MM.1S (cell line): ENCODE measurements at regions not wholly inside any gene's neighbourhood (a gene's known extent, or its start where the extent isn't known, plus 50 kb on each side); places are given as distances from the start of the nearest gene placed in this dataset.

Experiments
- DNase-seq: peaks from one replicate; pipeline ENCODE4 v3.0.0-alpha.2; 2015
- H2AFZ ChIP-seq: fragments of 300-600 bp; sonication (generic); 2 replicates; pipeline ENCODE4 v1.6.0; 2016; ENCODE audit warnings: antibody characterized with exemption, low read length
- H3F3A ChIP-seq: fragments of 300-600 bp; sonication (generic); 2 replicates; pipeline ENCODE4 v1.6.1; 2016; ENCODE audit warnings: mild to moderate bottlenecking, antibody characterized with exemption, low read length, moderate library complexity, mixed read lengths; ENCODE audit not compliant: insufficient read depth
- H3K27ac ChIP-seq: fragments of 300-600 bp; sonication (generic); 2 replicates; pipeline ENCODE4 v1.5.1; 2016; ENCODE audit warnings: mild to moderate bottlenecking, low read length
- H3K27me3 ChIP-seq: fragments of 300-600 bp; sonication (generic); replicated peaks from 2 replicates; pipeline ENCODE4 v1.6.0; 2016; ENCODE audit warnings: low read length; ENCODE audit not compliant: insufficient read depth
- H3K36me3 ChIP-seq: fragments of 300-600 bp; sonication (generic); replicated peaks from 2 replicates; pipeline ENCODE4 v1.6.1; 2016; ENCODE audit warnings: mild to moderate bottlenecking, low read length, mixed read lengths; ENCODE audit not compliant: insufficient read depth
- H3K4me1 ChIP-seq: fragments of 300-600 bp; sonication (generic); 2 replicates; pipeline ENCODE4 v1.6.1; 2016; ENCODE audit warnings: low read length, mixed read lengths
- H3K4me2 ChIP-seq: fragments of 300-600 bp; sonication (generic); 2 replicates; pipeline ENCODE4 v1.6.0; 2016; ENCODE audit warnings: low read depth, low read length
- H3K4me3 ChIP-seq: fragments of 300-600 bp; sonication (generic); 2 replicates; pipeline ENCODE4 v1.5.1; 2016; ENCODE audit warnings: low read length, mixed read lengths
- H3K79me2 ChIP-seq: fragments of 300-600 bp; sonication (generic); 2 replicates; pipeline ENCODE4 v1.6.1; 2016; ENCODE audit warnings: mixed run types, low read length, mixed read lengths
- H3K9ac ChIP-seq: fragments of 300-600 bp; sonication (generic); 2 replicates; pipeline ENCODE4 v1.6.1; 2016; ENCODE audit warnings: low read length, mixed read lengths
- H3K9me2 ChIP-seq: fragments of 300-600 bp; sonication (generic); replicated peaks from 2 replicates; pipeline ENCODE4 v1.6.1; 2016; ENCODE audit warnings: mild to moderate bottlenecking, low read length, mixed read lengths; ENCODE audit not compliant: insufficient read depth
- H3K9me3 ChIP-seq: fragments of 300-600 bp; sonication (generic); replicated peaks from 2 replicates; pipeline ENCODE4 v1.6.1; 2016; ENCODE audit warnings: mild to moderate bottlenecking, low read length, mixed read lengths; ENCODE audit not compliant: insufficient read depth
- H4K20me1 ChIP-seq: fragments of 300-600 bp; sonication (generic); 2 replicates; pipeline ENCODE4 v1.6.1; 2016; ENCODE audit warnings: mild to moderate bottlenecking, low read length, moderate library complexity, mixed read lengths; ENCODE audit not compliant: insufficient read depth
- EZH2 ChIP-seq: fragments of 300-600 bp; sonication (generic); optimal IDR thresholded peaks from 2 replicates; pipeline ENCODE3; 2017; ENCODE audit warnings: low read depth, mild to moderate bottlenecking, antibody characterized with exemption, low read length, mixed read lengths
- EZH2phosphoT487 ChIP-seq: fragments of 300-600 bp; sonication (generic); IDR thresholded peaks from 2 replicates; pipeline ENCODE4 v1.6.1; 2018; ENCODE audit warnings: antibody characterized with exemption, low read length
- TF ChIP-seq, protein P1 (sequence below): fragments of 300-600 bp; sonication (generic); IDR thresholded peaks from 2 replicates; pipeline ENCODE4 v1.5.1; 2016; ENCODE audit warnings: antibody characterized with exemption, low read length, mixed read lengths

DNA sequence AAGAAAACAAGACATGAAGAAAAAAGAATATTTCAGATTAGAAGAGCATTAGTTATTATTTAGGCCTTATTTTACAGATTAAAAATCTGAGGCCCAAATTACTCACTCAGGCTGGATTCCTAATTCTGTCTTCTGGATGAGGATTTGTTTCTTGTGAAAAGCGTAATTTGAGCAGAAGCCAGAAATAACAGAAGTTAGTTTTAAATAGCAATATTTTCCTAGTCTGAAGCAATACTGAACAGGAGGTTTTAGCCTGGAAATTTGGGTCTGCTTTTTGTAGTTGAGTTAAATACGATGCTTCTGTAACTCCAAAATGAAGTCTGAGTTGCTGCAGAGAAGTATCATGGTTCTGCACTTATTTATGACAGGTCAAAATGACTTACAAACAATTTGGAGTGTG lies 124.9 kb downstream of the RTL3 start:
- DNase-seq: no peak
- Histone ChIP-seq H3K9me3 (no peaks in the 10 kb centered on the region), H3K9me2 (no peaks in the 10 kb centered on the region), H3K27me3 (no peaks in the 10 kb centered on the region), H3K36me3 (no peaks in the 10 kb centered on the region), H3F3A (no peaks in the 10 kb centered on the region), H3K9ac (no peak overlapping the region), H2AFZ (no peak overlapping the region), H4K20me1 (no peaks in the 10 kb centered on the region), H3K4me3 (no peak overlapping the region), H3K4me1 (no peaks in the 10 kb centered on the region), H3K4me2 (no peak overlapping the region), H3K79me2 (no peaks in the 10 kb centered on the region), H3K27ac (no peak overlapping the region)
- TF ChIP-seq, protein P1, sequence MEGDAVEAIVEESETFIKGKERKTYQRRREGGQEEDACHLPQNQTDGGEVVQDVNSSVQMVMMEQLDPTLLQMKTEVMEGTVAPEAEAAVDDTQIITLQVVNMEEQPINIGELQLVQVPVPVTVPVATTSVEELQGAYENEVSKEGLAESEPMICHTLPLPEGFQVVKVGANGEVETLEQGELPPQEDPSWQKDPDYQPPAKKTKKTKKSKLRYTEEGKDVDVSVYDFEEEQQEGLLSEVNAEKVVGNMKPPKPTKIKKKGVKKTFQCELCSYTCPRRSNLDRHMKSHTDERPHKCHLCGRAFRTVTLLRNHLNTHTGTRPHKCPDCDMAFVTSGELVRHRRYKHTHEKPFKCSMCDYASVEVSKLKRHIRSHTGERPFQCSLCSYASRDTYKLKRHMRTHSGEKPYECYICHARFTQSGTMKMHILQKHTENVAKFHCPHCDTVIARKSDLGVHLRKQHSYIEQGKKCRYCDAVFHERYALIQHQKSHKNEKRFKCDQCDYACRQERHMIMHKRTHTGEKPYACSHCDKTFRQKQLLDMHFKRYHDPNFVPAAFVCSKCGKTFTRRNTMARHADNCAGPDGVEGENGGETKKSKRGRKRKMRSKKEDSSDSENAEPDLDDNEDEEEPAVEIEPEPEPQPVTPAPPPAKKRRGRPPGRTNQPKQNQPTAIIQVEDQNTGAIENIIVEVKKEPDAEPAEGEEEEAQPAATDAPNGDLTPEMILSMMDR: no peak
- no peak for TF ChIP-seq EZH2
- TF ChIP-seq EZH2phosphoT487: no peak

DNA sequence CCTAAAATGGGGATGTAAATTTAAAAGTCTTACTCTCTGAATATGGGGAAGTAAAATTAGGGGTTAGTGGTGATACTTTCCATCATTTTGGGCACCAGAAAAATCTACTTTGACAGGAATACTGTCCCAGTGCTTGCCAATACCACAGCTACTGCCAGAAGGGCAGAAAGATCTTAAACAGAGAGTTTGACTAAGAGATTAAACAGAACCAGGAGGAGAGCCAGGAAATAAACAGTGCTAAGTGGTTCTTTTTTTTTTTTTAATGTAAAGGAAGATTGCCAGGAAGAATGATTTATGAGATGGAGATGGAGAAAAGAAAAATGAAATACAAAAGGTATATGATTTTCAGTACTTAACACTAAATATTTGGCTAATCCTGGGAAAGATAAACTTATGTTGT lies 126.8 kb downstream of the RTL3 start:
- H3K4me1 ChIP-seq: no peaks in the 10 kb centered on the region
- H3K9ac ChIP-seq: no peak overlapping the region
- no peaks in the 10 kb centered on the region for H3K36me3 ChIP-seq
- H2AFZ ChIP-seq: no peak overlapping the region
- no peaks in the 10 kb centered on the region for H4K20me1 ChIP-seq
- H3K27me3 ChIP-seq: no peaks in the 10 kb centered on the region
- no peak overlapping the region for H3K4me2 ChIP-seq
- no peak for TF ChIP-seq EZH2
- TF ChIP-seq EZH2phosphoT487: no peak
- TF ChIP-seq, protein P1: no peak
- no peaks in the 10 kb centered on the region for H3K79me2 ChIP-seq
- no peak for DNase-seq
- H3F3A ChIP-seq: no peaks in the 10 kb centered on the region
- H3K4me3 ChIP-seq: no peak overlapping the region
- H3K9me2 ChIP-seq: no peaks in the 10 kb centered on the region
- H3K9me3 ChIP-seq: no peaks in the 10 kb centered on the region
- H3K27ac ChIP-seq: no peak overlapping the region

DNA sequence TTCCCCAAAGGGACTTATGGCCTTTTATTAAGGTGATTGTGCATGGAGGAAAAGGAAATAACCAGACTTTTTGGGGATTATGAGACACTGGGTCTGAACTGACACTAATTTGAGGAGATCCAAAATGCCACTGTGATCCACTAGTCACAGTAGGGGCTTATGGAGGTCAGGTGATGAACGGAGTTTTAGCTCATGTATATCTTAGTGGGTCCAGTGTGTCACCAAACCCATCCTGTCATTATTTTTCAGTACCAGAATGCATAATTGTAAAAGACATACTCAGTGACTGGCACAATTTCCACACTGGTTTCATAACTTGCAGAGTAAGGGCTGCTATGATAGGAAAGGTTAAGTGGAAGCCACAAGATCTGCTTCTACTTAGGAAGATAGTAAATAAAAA lies 131.3 kb downstream of the RTL3 start:
- no peaks in the 10 kb centered on the region for H3F3A ChIP-seq
- TF ChIP-seq, protein P1: no peak
- TF ChIP-seq EZH2phosphoT487 (no peak), EZH2 (no peak)

DNA sequence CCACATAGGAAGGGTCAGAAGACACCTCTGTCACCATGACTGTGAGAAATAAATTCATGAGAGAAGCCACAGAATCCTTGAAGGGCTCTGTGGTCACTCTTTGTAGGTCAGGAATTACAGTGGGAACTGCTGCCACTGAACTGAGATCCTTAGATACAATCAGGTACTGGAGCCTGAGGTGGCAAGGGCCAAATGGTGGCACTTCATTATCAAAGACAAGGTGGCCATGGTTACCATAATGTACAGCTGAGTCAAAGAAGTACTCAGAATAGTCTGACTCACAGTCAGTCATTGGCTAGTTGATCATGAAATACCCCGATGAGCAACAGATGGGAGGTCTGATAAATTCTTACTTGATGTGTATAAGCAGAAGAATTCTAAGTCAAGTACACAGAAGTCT lies 131.9 kb downstream of the RTL3 start:
- H3K9ac ChIP-seq: no peak overlapping the region
- no peaks in the 10 kb centered on the region for H3K9me3 ChIP-seq
- no peak for DNase-seq
- H3K4me3 ChIP-seq: no peak overlapping the region
- no peak overlapping the region for H3K4me2 ChIP-seq
- no peaks in the 10 kb centered on the region for H3K79me2 ChIP-seq
- H3F3A ChIP-seq: no peaks in the 10 kb centered on the region
- no peak overlapping the region for H2AFZ ChIP-seq
- TF ChIP-seq, protein P1: no peak
- TF ChIP-seq EZH2 (no peak), EZH2phosphoT487 (no peak)
- H3K27me3 ChIP-seq: no peaks in the 10 kb centered on the region
- no peaks in the 10 kb centered on the region for H3K9me2 ChIP-seq
- H3K27ac ChIP-seq: no peak overlapping the region
- H4K20me1 ChIP-seq: no peaks in the 10 kb centered on the region
- H3K36me3 ChIP-seq: no peaks in the 10 kb centered on the region
- H3K4me1 ChIP-seq: no peaks in the 10 kb centered on the region

More for the DNA sequence above, 131.3 kb downstream of the RTL3 start:
- H2AFZ ChIP-seq: no peak overlapping the region
- H3K4me2 ChIP-seq: no peak overlapping the region
- no peaks in the 10 kb centered on the region for H3K4me1 ChIP-seq
- no peak overlapping the region for H3K27ac ChIP-seq
- no peaks in the 10 kb centered on the region for H3K27me3 ChIP-seq
- no peaks in the 10 kb centered on the region for H3K36me3 ChIP-seq
- no peaks in the 10 kb centered on the region for H3K79me2 ChIP-seq
- no peaks in the 10 kb centered on the region for H3K9me2 ChIP-seq
- no peak overlapping the region for H3K4me3 ChIP-seq
- H3K9ac ChIP-seq: no peak overlapping the region
- H4K20me1 ChIP-seq: no peaks in the 10 kb centered on the region
- no peak for DNase-seq
- no peaks in the 10 kb centered on the region for H3K9me3 ChIP-seq
